BJ (cell line): ENCODE measurements at regions not wholly inside any gene's neighbourhood (a gene's known extent, or its start where the extent isn't known, plus 50 kb on each side); places are given as distances from the start of the nearest gene placed in this dataset.

Experiments
- CTCF ChIA-PET: fragments of 350-600 bp; formaldehyde crosslinking; extraction: SDS; loops from one replicate; lab custom pipeline; 2021; ENCODE audit warnings: antibody characterized with exemption, inconsistent platforms; lab: Yijun Ruan, JAX
- POLR2A ChIA-PET: fragments of 300-600 bp; sonication (Branson Sonifier 250); formaldehyde crosslinking; extraction: SDS; loops from one replicate; lab custom pipeline; 2021; ENCODE audit warnings: antibody characterized with exemption; lab: Charles Lee
- DNase-seq: peaks from one replicate; pipeline ENCODE4 v3.0.0-alpha.2; 2011; ENCODE audit warnings: low read depth
- H3K27me3 ChIP-seq: 2 replicates; pipeline ENCODE4 v1.6.0; 2011; ENCODE audit warnings: low read length; ENCODE audit not compliant: control insufficient read depth, insufficient read depth
- H3K36me3 ChIP-seq: 2 replicates; pipeline ENCODE4 v1.5.1; 2011; ENCODE audit warnings: low read length; ENCODE audit not compliant: control insufficient read depth, insufficient read depth
- H3K4me3 ChIP-seq: 2 replicates; pipeline ENCODE4 v1.5.1; 2011; ENCODE audit warnings: low read depth, mild to moderate bottlenecking, control low read depth, low read length
- TF ChIP-seq, protein P1 (sequence below): IDR thresholded peaks from 2 replicates; pipeline ENCODE4 v1.5.1; 2011; ENCODE audit warnings: low read depth, mild to moderate bottlenecking, control low read depth, inconsistent platforms, low read length, moderate library complexity; ENCODE audit not compliant: insufficient read depth

DNA sequence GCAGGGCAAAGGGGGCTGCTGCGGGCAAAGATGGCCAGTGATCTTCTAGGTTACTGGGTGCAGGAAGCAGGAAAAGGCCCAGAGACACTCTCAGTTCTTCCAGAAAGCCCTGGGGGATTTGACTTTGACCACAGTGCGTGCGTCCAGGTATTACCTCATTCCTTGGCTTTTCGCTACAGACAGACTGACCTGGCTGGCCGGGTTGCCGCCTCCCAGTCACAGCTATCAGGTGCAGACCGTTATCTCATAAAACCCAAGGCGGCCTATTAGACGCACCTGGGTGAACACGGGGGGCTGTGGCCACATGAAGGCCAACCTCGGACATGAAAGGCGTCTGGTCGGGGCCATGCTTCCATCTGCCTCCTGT lies 80.3 kb downstream of the FOXL3 start:
- POLR2A ChIA-PET, result no interaction called here
- TF ChIP-seq, protein P1, sequence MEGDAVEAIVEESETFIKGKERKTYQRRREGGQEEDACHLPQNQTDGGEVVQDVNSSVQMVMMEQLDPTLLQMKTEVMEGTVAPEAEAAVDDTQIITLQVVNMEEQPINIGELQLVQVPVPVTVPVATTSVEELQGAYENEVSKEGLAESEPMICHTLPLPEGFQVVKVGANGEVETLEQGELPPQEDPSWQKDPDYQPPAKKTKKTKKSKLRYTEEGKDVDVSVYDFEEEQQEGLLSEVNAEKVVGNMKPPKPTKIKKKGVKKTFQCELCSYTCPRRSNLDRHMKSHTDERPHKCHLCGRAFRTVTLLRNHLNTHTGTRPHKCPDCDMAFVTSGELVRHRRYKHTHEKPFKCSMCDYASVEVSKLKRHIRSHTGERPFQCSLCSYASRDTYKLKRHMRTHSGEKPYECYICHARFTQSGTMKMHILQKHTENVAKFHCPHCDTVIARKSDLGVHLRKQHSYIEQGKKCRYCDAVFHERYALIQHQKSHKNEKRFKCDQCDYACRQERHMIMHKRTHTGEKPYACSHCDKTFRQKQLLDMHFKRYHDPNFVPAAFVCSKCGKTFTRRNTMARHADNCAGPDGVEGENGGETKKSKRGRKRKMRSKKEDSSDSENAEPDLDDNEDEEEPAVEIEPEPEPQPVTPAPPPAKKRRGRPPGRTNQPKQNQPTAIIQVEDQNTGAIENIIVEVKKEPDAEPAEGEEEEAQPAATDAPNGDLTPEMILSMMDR, result no peak
- no peak for DNase-seq
- H3K4me3 ChIP-seq, result no peak overlapping the region
- no peaks in the 10 kb centered on the region for H3K36me3 ChIP-seq
- CTCF ChIA-PET, result no interaction called here
- 0 out of 2 replicates have a peak, but pooled peaks cover 1% of the 10 kb centered on the region for H3K27me3 ChIP-seq

DNA sequence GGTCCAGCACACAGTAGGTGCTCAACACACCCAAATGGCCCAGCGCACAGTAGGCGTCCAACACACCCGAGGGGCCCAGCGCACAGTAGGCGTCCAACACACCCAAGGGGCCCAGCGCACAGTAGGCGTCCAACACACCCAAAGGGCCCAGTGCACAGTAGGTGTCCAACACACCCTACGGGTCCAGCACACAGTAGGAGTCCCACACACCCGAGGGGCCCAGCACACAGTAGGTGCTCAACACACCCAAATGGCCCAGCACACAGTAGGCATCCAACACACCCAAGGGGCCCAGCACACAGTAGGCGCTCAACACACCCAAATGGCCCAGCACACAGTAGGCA lies 80.8 kb downstream of the FOXL3 start:
- POLR2A ChIA-PET, result no interaction called here
- CTCF ChIA-PET, result no interaction called here
- H3K4me3 ChIP-seq, result no peak overlapping the region
- TF ChIP-seq, protein P1, result no peak
- no peak for DNase-seq
- no peaks in the 10 kb centered on the region for H3K36me3 ChIP-seq
- H3K27me3 ChIP-seq, result 0 out of 2 replicates have a peak, but pooled peaks cover 1% of the 10 kb centered on the region

DNA sequence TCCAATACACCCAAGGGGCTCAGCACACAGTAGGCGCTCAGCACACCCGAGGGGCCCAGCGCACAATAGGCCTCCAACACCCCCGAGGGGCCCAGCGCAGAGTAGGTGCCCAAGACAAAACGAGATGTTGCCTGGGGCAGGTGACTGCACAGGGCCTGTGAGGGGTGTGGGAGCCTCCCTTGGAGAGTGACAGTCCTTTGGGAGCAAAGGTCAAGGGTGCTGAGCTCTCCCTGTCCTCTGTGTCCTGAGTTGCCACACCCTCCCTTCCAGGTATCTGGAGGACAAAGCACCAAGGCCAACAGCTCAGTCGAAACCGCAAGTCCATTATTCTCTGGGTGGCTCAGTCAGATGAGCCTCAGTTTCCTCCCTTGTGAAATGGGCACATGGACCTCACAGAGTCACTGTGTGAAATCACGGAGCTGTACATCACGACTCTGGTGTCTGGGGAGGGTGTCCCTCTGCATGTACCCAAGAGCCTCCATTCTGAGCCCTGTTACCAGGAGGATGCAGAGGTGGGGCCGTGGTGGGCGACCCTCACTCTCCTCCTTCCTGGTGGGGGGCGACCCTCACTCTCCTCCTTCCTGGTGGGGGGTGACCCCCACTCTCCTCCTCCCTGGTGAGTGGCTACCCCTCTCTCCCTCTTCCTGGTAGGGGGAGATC lies 81.3 kb downstream of the FOXL3 start:
- no peak for DNase-seq
- POLR2A ChIA-PET, result no interaction called here
- CTCF ChIA-PET, result no interaction called here

DNA sequence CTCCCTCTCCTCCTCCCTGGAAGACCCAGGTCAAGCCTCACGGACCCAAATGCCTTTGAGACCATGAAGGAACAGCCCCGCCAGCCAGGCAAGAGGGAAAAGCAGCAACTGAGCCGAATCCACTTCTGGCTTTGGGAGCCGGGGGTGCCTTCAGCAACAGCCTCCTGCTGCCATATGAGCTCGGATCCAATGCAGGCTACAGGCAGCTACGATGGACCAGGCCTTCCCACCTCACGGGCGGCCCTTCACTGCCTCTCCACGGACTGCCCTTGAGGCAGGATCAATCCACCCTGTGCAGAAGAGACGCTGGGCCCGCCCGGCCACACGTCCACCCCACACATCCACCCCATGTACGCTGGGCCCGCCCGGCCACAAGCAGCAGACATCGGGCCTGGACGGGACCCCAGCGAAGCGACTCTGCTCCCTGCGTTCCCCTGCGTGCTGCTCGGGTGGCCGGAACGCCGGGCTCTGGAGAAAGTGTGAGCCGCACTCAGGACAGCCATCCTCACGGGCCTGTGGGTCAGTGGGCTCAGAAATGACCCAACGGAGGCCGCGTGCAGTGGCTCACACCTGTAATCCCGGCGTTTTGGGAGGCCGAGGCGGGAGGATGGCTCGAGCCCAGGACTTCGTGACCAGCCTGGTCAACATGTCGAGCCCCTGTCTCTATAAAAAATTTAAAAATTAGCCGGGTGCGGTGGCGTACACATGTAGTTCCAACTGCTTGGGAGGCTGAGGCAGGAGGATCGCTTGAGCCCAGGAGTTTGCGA lies 82.0 kb downstream of the FOXL3 start:
- POLR2A ChIA-PET, result no interaction called here
- DNase-seq, result no peak
- H3K27me3 ChIP-seq, result 0 out of 2 replicates have a peak, but pooled peaks cover 1% of the 10 kb centered on the region
- TF ChIP-seq, protein P1, result no peak
- no peak overlapping the region for H3K4me3 ChIP-seq
- H3K36me3 ChIP-seq, result no peaks in the 10 kb centered on the region
- CTCF ChIA-PET, result no interaction called here

More for the DNA sequence above, 81.3 kb downstream of the FOXL3 start:
- H3K36me3 ChIP-seq, result no peaks in the 10 kb centered on the region
- TF ChIP-seq, protein P1, result no peak
- 0 out of 2 replicates have a peak, but pooled peaks cover 1% of the 10 kb centered on the region for H3K27me3 ChIP-seq
- H3K4me3 ChIP-seq, result no peak overlapping the region

DNA sequence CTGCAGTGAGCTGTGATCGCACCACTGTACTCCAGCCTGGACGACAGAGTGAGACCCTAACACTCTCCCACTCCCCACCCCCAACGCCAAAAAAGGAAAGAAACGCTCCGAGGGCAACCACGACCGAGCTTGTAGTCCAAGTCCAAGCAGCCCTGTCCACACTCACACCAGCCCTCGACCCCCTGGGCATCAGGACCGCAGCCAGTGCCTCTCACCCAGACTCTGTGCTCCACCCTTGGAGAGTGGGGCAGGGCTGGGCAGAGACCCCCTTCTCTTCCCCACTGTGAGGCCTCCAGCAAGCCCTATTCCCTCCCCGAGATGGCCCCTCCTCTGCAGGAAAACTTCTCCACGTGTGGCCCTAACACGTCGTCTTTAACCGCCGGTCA lies 82.6 kb downstream of the FOXL3 start:
- Histone ChIP-seq H3K27me3 (0 out of 2 replicates have a peak, but pooled peaks cover 1% of the 10 kb centered on the region), H3K36me3 (no peaks in the 10 kb centered on the region), H3K4me3 (no peak overlapping the region)
- CTCF ChIA-PET, result no interaction called here
- TF ChIP-seq, protein P1, result no peak
- POLR2A ChIA-PET, result no interaction called here
- no peak for DNase-seq
